SK-N-SH (cell line): ENCODE measurements at regions not wholly inside any gene's neighbourhood (a gene's known extent, or its start where the extent isn't known, plus 50 kb on each side); places are given as distances from the start of the nearest gene placed in this dataset.

Experiments used
- CTCF ChIA-PET: fragments of 300-600, 350-600 bp; formaldehyde crosslinking; extraction: SDS; loops from one replicate; lab custom pipeline; 2021; lab: Yijun Ruan, JAX
- POLR2A ChIA-PET: fragments of 350-600 bp; sonication (Branson Sonifier 250); formaldehyde crosslinking; extraction: SDS; loops from one replicate; lab custom pipeline; 2020; ENCODE audit warnings: antibody characterized with exemption, inconsistent platforms; lab: Yijun Ruan, JAX
- DNase-seq: peaks from one replicate; pipeline ENCODE4 v3.0.0; 2012
- H2AFZ ChIP-seq: fragments of 200-600 bp; sonication (generic); 2 replicates; pipeline ENCODE4 v1.8.1; 2016; ENCODE audit warnings: antibody characterized with exemption, mild to moderate bottlenecking, low read depth
- H3F3A ChIP-seq: fragments of 200-600 bp; sonication (generic); replicated peaks from 2 replicates; pipeline ENCODE3; 2016; ENCODE audit warnings: antibody characterized with exemption, mild to moderate bottlenecking; ENCODE audit not compliant: insufficient read depth
- H3K27ac ChIP-seq, 2 experiments: fragments of 200-500 bp in 1 of 2; fragments of 200-600 bp in 1 of 2; sonication (Bioruptor generic) in 1 of 2; sonication (generic), shearing (Covaris generic) in 1 of 2; 2 replicates each; pipeline versions ENCODE4 v1.5.1 to v1.6.1; 2014 to 2016; ENCODE audit warnings: low read depth in 2 of 2, inconsistent platforms in 1 of 2, low read length in 1 of 2, mild to moderate bottlenecking in 1 of 2, mixed read lengths in 1 of 2
- H3K27me3 ChIP-seq: fragments of 200-600 bp; sonication (generic), shearing (Covaris generic); 2 replicates; pipeline ENCODE4 v1.6.1; 2016; ENCODE audit warnings: mixed run types; ENCODE audit not compliant: insufficient read depth
- H3K36me3 ChIP-seq, 2 experiments: fragments of 200-500 bp in 1 of 2; fragments of 200-600 bp in 1 of 2; sonication (Bioruptor generic) in 1 of 2; sonication (generic) in 1 of 2; replicated peaks in 1 of 2; 2 replicates each; pipeline versions ENCODE3 to v1.5.1; 2014 to 2016; ENCODE audit warnings: low read length in 1 of 2, mild to moderate bottlenecking in 1 of 2; ENCODE audit not compliant: insufficient read depth in 2 of 2, control insufficient read depth in 1 of 2
- H3K4me1 ChIP-seq, 2 experiments: fragments of 200-500 bp in 1 of 2; fragments of 200-600 bp in 1 of 2; sonication (Bioruptor generic) in 1 of 2; sonication (generic), shearing (Covaris generic) in 1 of 2; 2 replicates each; pipeline versions ENCODE4 v1.5.1 to v1.6.1; 2014 to 2016; ENCODE audit warnings: low read depth in 1 of 2, low read length in 1 of 2, mixed run types in 1 of 2; ENCODE audit not compliant: insufficient read depth in 2 of 2, control insufficient read depth in 1 of 2
- H3K4me2 ChIP-seq: fragments of 200-600 bp; sonication (generic), shearing (Covaris generic); 2 replicates; pipeline ENCODE4 v1.6.1; 2017; ENCODE audit warnings: mixed run types
- H3K4me3 ChIP-seq, 2 experiments: fragments of 200-500 bp in 1 of 2; fragments of 200-600 bp in 1 of 2; sonication (Bioruptor generic) in 1 of 2; sonication (generic), shearing (Covaris generic) in 1 of 2; 2 replicates each; pipeline versions ENCODE4 v1.5.1 to v1.8.1; 2014 to 2016; ENCODE audit warnings: low read depth in 2 of 2, inconsistent platforms in 1 of 2, low read length in 1 of 2, mild to moderate bottlenecking in 1 of 2, mixed read lengths in 1 of 2, moderate library complexity in 1 of 2
- H3K79me2 ChIP-seq: fragments of 200-600 bp; sonication (generic); 2 replicates; pipeline ENCODE4 v1.8.1; 2017; ENCODE audit warnings: mild to moderate bottlenecking; ENCODE audit not compliant: insufficient read depth
- H3K9ac ChIP-seq: fragments of 200-600 bp; sonication (generic); 2 replicates; pipeline ENCODE4 v1.6.1; 2017; ENCODE audit warnings: mixed run types
- H3K9me2 ChIP-seq: fragments of 200-600 bp; sonication (generic); 2 replicates; pipeline ENCODE4 v1.6.1; 2017; ENCODE audit warnings: mixed run types
- H3K9me3 ChIP-seq: fragments of 200-600 bp; sonication (generic); 2 replicates; pipeline ENCODE4 v1.6.1; 2017; ENCODE audit warnings: mixed run types, mild to moderate bottlenecking, moderate library complexity
- H4K20me1 ChIP-seq: fragments of 200-600 bp; sonication (generic); 2 replicates; pipeline ENCODE4 v1.6.1; 2017; ENCODE audit warnings: mild to moderate bottlenecking, mixed run types; ENCODE audit not compliant: insufficient read depth
- CHD2 ChIP-seq: fragments of 150-350 bp; IDR thresholded peaks from 2 replicates; pipeline ENCODE4 v1.6.1; 2018; ENCODE audit warnings: low read length; ENCODE audit not compliant: partially characterized antibody
- ELF1 ChIP-seq: IDR thresholded peaks from 2 replicates; pipeline ENCODE4 v1.4.0; 2012
- EP300 ChIP-seq, 2 experiments: IDR thresholded peaks; 2 replicates each; pipeline versions ENCODE4 v1.4.0 to v1.6.1; 2012; ENCODE audit warnings: borderline replicate concordance in 1 of 2, low read depth in 1 of 2, low read length in 1 of 2
- EZH2phosphoT487 ChIP-seq: fragments of 200-600 bp; sonication (generic); IDR thresholded peaks from 2 replicates; pipeline ENCODE4 v1.6.1; 2017; ENCODE audit warnings: low read depth, mixed run types, mild to moderate bottlenecking, antibody characterized with exemption, moderate library complexity, borderline replicate concordance
- GABPA ChIP-seq: IDR thresholded peaks from 2 replicates; pipeline ENCODE4 v1.4.0; 2012; ENCODE audit warnings: low read depth, mild to moderate bottlenecking
- JUND ChIP-seq: IDR thresholded peaks from 2 replicates; pipeline ENCODE4 v1.4.0; 2012
- MEF2A ChIP-seq: IDR thresholded peaks from 2 replicates; pipeline ENCODE4 v1.4.0; 2012; ENCODE audit warnings: low read depth, borderline replicate concordance
- MXI1 ChIP-seq: IDR thresholded peaks from 2 replicates; pipeline ENCODE4 v1.6.1; 2012; ENCODE audit warnings: mild to moderate bottlenecking, low read depth, low read length, improper control_type of control experiment
- NFIC ChIP-seq: IDR thresholded peaks from 2 replicates; pipeline ENCODE4 v1.4.0; 2012; ENCODE audit warnings: borderline replicate concordance
- NRF1 ChIP-seq: IDR thresholded peaks from 2 replicates; pipeline ENCODE4 v1.6.1; 2012; ENCODE audit warnings: low read depth, mild to moderate bottlenecking, low read length
- POLR2AphosphoS5 ChIP-seq: IDR thresholded peaks from 2 replicates; pipeline ENCODE4 v1.6.1; 2012; ENCODE audit warnings: low read depth, low read length
- RAD21 ChIP-seq: IDR thresholded peaks from 2 replicates; pipeline ENCODE4 v1.6.1; 2012; ENCODE audit warnings: mild to moderate bottlenecking, low read length
- RCOR1 ChIP-seq: fragments of 150-350 bp; IDR thresholded peaks from 2 replicates; pipeline ENCODE4 v1.6.1; 2017; ENCODE audit warnings: antibody characterized with exemption, low read length
- RFX5 ChIP-seq: IDR thresholded peaks from 2 replicates; pipeline ENCODE4 v1.6.1; 2012; ENCODE audit warnings: mild to moderate bottlenecking, improper control_type of control experiment, low read length
- SIN3A ChIP-seq: IDR thresholded peaks from 2 replicates; pipeline ENCODE4 v1.6.1; 2012; ENCODE audit warnings: low read depth, mild to moderate bottlenecking, low read length, moderate library complexity, borderline replicate concordance
- SMC3 ChIP-seq: IDR thresholded peaks from 2 replicates; pipeline ENCODE4 v1.6.1; 2012; ENCODE audit warnings: low read depth, low read length, improper control_type of control experiment
- TAF1 ChIP-seq: IDR thresholded peaks from 2 replicates; pipeline ENCODE4 v1.6.1; 2012; ENCODE audit warnings: low read depth, mild to moderate bottlenecking, low read length, moderate library complexity, borderline replicate concordance
- TCF12 ChIP-seq: IDR thresholded peaks from 2 replicates; pipeline ENCODE4 v1.4.0; 2012
- USF1 ChIP-seq: IDR thresholded peaks from 2 replicates; pipeline ENCODE4 v1.4.0; 2012; ENCODE audit warnings: low read depth, borderline replicate concordance
- YY1 ChIP-seq: IDR thresholded peaks from 2 replicates; pipeline ENCODE4 v1.4.0; 2012; ENCODE audit warnings: low read depth, mild to moderate bottlenecking
- WGBS: methylation state at CpG from one replicate; pipeline ENCODE4 v1.1.6; 2017; ENCODE audit warnings: low lambda C conversion rate; 5-methylcytosine and 5-hydroxymethylcytosine counted together
- TF ChIP-seq, protein P1 (sequence below): IDR thresholded peaks from 2 replicates; pipeline ENCODE4; 2012
- TF ChIP-seq, protein P2 (sequence below): IDR thresholded peaks from 2 replicates; pipeline ENCODE4 v1.6.1; 2012; ENCODE audit warnings: mild to moderate bottlenecking, low read depth, low read length, moderate library complexity
- TF ChIP-seq, protein P3 (sequence below): fragments of 200-600 bp; sonication (generic); IDR thresholded peaks from 2 replicates; pipeline ENCODE4 v1.6.1; 2017; ENCODE audit warnings: antibody characterized with exemption, mild to moderate bottlenecking, moderate library complexity

- 68% methylated on average over 1 of the region's 1 CpG for WGBS
Observed at GRCh38 chr11:122395282-122395681, 260.2 kb upstream of the UBASH3B start.

GRCh38 chr11:122394313-122394712, 261.2 kb upstream of the UBASH3B start:
- Histone ChIP-seq H3K27me3 (no peaks in the 10 kb centered on the region), H3K27ac (no peak overlapping the region), H2AFZ (no peak overlapping the region), H3K4me3 (no peak overlapping the region), H3K4me1 (no peaks in the 10 kb centered on the region), H3K9ac (no peak overlapping the region), H3K9me3 (no peaks in the 10 kb centered on the region), H3K9me2 (no peaks in the 10 kb centered on the region), H3F3A (no peaks in the 10 kb centered on the region), H3K36me3 (no peaks in the 10 kb centered on the region), H3K79me2 (no peaks in the 10 kb centered on the region), H3K4me2 (no peak overlapping the region), H4K20me1 (no peaks in the 10 kb centered on the region)
- ChIA-PET POLR2A (no interaction called here), CTCF (no interaction called here)
- WGBS, result 56% methylated on average over 3 of the region's 3 CpGs
- no peak for DNase-seq
- no peak for TF ChIP-seq RFX5
- no peak for TF ChIP-seq SIN3A
- no peak for TF ChIP-seq ELF1
- TF ChIP-seq TAF1, result no peak
- TF ChIP-seq, protein P1, sequence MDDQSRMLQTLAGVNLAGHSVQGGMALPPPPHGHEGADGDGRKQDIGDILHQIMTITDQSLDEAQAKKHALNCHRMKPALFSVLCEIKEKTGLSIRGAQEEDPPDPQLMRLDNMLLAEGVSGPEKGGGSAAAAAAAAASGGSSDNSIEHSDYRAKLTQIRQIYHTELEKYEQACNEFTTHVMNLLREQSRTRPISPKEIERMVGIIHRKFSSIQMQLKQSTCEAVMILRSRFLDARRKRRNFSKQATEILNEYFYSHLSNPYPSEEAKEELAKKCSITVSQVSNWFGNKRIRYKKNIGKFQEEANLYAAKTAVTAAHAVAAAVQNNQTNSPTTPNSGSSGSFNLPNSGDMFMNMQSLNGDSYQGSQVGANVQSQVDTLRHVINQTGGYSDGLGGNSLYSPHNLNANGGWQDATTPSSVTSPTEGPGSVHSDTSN, result no peak
- TF ChIP-seq JUND, result no peak
- TF ChIP-seq EZH2phosphoT487, result no peak
- no peak for TF ChIP-seq RAD21
- TF ChIP-seq, protein P2, sequence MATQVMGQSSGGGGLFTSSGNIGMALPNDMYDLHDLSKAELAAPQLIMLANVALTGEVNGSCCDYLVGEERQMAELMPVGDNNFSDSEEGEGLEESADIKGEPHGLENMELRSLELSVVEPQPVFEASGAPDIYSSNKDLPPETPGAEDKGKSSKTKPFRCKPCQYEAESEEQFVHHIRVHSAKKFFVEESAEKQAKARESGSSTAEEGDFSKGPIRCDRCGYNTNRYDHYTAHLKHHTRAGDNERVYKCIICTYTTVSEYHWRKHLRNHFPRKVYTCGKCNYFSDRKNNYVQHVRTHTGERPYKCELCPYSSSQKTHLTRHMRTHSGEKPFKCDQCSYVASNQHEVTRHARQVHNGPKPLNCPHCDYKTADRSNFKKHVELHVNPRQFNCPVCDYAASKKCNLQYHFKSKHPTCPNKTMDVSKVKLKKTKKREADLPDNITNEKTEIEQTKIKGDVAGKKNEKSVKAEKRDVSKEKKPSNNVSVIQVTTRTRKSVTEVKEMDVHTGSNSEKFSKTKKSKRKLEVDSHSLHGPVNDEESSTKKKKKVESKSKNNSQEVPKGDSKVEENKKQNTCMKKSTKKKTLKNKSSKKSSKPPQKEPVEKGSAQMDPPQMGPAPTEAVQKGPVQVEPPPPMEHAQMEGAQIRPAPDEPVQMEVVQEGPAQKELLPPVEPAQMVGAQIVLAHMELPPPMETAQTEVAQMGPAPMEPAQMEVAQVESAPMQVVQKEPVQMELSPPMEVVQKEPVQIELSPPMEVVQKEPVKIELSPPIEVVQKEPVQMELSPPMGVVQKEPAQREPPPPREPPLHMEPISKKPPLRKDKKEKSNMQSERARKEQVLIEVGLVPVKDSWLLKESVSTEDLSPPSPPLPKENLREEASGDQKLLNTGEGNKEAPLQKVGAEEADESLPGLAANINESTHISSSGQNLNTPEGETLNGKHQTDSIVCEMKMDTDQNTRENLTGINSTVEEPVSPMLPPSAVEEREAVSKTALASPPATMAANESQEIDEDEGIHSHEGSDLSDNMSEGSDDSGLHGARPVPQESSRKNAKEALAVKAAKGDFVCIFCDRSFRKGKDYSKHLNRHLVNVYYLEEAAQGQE, result no peak
- TF ChIP-seq CHD2, result no peak
- TF ChIP-seq NFIC, result no peak
- no peak for TF ChIP-seq GABPA
- no peak for TF ChIP-seq TCF12
- TF ChIP-seq YY1, result no peak
- no peak for TF ChIP-seq POLR2AphosphoS5
- TF ChIP-seq EP300 (IDR thresholded peaks at IDR 0.05; ENCODE audit: borderline replicate concordance in 1 of 2, low read depth in 1 of 2, low read length in 1 of 2), result no peak
- TF ChIP-seq, protein P3, sequence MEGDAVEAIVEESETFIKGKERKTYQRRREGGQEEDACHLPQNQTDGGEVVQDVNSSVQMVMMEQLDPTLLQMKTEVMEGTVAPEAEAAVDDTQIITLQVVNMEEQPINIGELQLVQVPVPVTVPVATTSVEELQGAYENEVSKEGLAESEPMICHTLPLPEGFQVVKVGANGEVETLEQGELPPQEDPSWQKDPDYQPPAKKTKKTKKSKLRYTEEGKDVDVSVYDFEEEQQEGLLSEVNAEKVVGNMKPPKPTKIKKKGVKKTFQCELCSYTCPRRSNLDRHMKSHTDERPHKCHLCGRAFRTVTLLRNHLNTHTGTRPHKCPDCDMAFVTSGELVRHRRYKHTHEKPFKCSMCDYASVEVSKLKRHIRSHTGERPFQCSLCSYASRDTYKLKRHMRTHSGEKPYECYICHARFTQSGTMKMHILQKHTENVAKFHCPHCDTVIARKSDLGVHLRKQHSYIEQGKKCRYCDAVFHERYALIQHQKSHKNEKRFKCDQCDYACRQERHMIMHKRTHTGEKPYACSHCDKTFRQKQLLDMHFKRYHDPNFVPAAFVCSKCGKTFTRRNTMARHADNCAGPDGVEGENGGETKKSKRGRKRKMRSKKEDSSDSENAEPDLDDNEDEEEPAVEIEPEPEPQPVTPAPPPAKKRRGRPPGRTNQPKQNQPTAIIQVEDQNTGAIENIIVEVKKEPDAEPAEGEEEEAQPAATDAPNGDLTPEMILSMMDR, result no peak
- no peak for TF ChIP-seq NRF1

More at GRCh38 chr11:122395282-122395681, 260.2 kb upstream of the UBASH3B start:
- Histone ChIP-seq H2AFZ (no peak overlapping the region), H3F3A (no peaks in the 10 kb centered on the region), H3K4me2 (no peak overlapping the region), H3K36me3 (no peaks in the 10 kb centered on the region), H3K27ac (no peak overlapping the region), H3K9me2 (no peaks in the 10 kb centered on the region), H3K27me3 (no peaks in the 10 kb centered on the region), H3K9ac (no peak overlapping the region), H4K20me1 (no peaks in the 10 kb centered on the region), H3K4me3 (no peak overlapping the region), H3K79me2 (no peaks in the 10 kb centered on the region), H3K9me3 (no peaks in the 10 kb centered on the region), H3K4me1 (no peaks in the 10 kb centered on the region)
- CTCF ChIA-PET, result no interaction called here
- DNase-seq, result no peak
- TF ChIP-seq RAD21 (no peak), SMC3 (no peak), GABPA (no peak), USF1 (no peak), RCOR1 (no peak), JUND (no peak), MXI1 (no peak), MEF2A (no peak), NRF1 (no peak)
- POLR2A ChIA-PET, result no interaction called here
